ENCODE measurements at regions not wholly inside any gene's neighbourhood (a gene's known extent, or its start where the extent isn't known, plus 50 kb on each side); places are given as distances from the start of the nearest gene placed in this dataset.

- no peak overlapping the region for H3K4me3 ChIP-seq
- H3K4me1 ChIP-seq = no peaks in the 10 kb centered on the region
- TF ChIP-seq CTCF (IDR thresholded peaks at IDR 0.05) = no peak
- TF ChIP-seq POLR2A (IDR thresholded peaks at IDR 0.05) = no peak
- no peak for TF ChIP-seq POLR2AphosphoS5 (IDR thresholded peaks at IDR 0.05)
- TF ChIP-seq EP300 (IDR thresholded peaks at IDR 0.05) = no peak
- no peak overlapping the region for H3K27ac ChIP-seq
- ATAC-seq (ENCODE audit: low FRiP score in 2 of 2) (no peak), DNase-seq (no peak)
- WGBS, 2 donors = 77 to 91% methylated on average over 5 of the region's 5 CpGs
- H3K36me3 ChIP-seq = no peaks in the 10 kb centered on the region
- H3K27me3 ChIP-seq = no peaks in the 10 kb centered on the region
- H3K9me3 ChIP-seq = no peaks in the 10 kb centered on the region
Observed at GRCh38 chr13:79874396-79875360, 393.7 kb downstream of the NDFIP2 start.

GRCh38 chr13:79871594-79871993 is 390.6 kb downstream of the NDFIP2 start:
- H3K36me3 ChIP-seq = no peaks in the 10 kb centered on the region
- no peak for DNase-seq
- ATAC-seq (ENCODE audit: low FRiP score in 2 of 2) = no peak
- H3K27ac ChIP-seq = no peak overlapping the region
- TF ChIP-seq POLR2A (IDR thresholded peaks at IDR 0.05) = no peak
- TF ChIP-seq POLR2AphosphoS5 (IDR thresholded peaks at IDR 0.05) = no peak
- no peak for TF ChIP-seq EP300 (IDR thresholded peaks at IDR 0.05)
- no peak for TF ChIP-seq CTCF (IDR thresholded peaks at IDR 0.05)
- no peak overlapping the region for H3K4me3 ChIP-seq
- H3K4me1 ChIP-seq = no peaks in the 10 kb centered on the region
- H3K9me3 ChIP-seq = no peaks in the 10 kb centered on the region
- H3K27me3 ChIP-seq = no peaks in the 10 kb centered on the region

GRCh38 chr13:79870766-79871165 is 389.8 kb downstream of the NDFIP2 start:
- H3K4me1 ChIP-seq = no peaks in the 10 kb centered on the region
- no peaks in the 10 kb centered on the region for H3K27me3 ChIP-seq
- H3K9me3 ChIP-seq = no peaks in the 10 kb centered on the region
- TF ChIP-seq POLR2A (IDR thresholded peaks at IDR 0.05) = no peak
- no peak for TF ChIP-seq POLR2AphosphoS5 (IDR thresholded peaks at IDR 0.05)
- no peak for TF ChIP-seq EP300 (IDR thresholded peaks at IDR 0.05)
- no peak for TF ChIP-seq CTCF (IDR thresholded peaks at IDR 0.05)
- no peak for DNase-seq
- no peak overlapping the region for H3K4me3 ChIP-seq
- no peak for ATAC-seq (ENCODE audit: low FRiP score in 2 of 2)
- WGBS, 2 donors = 91 to 94% methylated on average over 2 of the region's 2 CpGs
- no peaks in the 10 kb centered on the region for H3K36me3 ChIP-seq
- H3K27ac ChIP-seq = no peak overlapping the region

- Histone ChIP-seq H3K4me3 (no peak overlapping the region), H3K27me3 (no peaks in the 10 kb centered on the region), H3K9me3 (no peaks in the 10 kb centered on the region), H3K4me1 (no peaks in the 10 kb centered on the region), H3K36me3 (no peaks in the 10 kb centered on the region), H3K27ac (no peak overlapping the region)
- DNase-seq (no peak), ATAC-seq (ENCODE audit: low FRiP score in 2 of 2) (no peak)
- TF ChIP-seq POLR2AphosphoS5 (IDR thresholded peaks at IDR 0.05) = no peak
- TF ChIP-seq CTCF (IDR thresholded peaks at IDR 0.05) = no peak
- no peak for TF ChIP-seq EP300 (IDR thresholded peaks at IDR 0.05)
Observed at GRCh38 chr13:79870123-79870522, 389.2 kb downstream of the NDFIP2 start.

GRCh38 chr13:79869326-79869725 is 388.4 kb downstream of the NDFIP2 start:
- Histone ChIP-seq H3K4me3 (no peak overlapping the region), H3K9me3 (no peaks in the 10 kb centered on the region), H3K36me3 (no peaks in the 10 kb centered on the region), H3K27me3 (no peaks in the 10 kb centered on the region), H3K27ac (no peak overlapping the region), H3K4me1 (no peaks in the 10 kb centered on the region)
- no peak for DNase-seq
- no peak for ATAC-seq (ENCODE audit: low FRiP score in 2 of 2)
- whole genome bisulfite sequencing, 2 donors = 45 to 56% methylated on average over 2 of the region's 2 CpGs
- TF ChIP-seq CTCF (IDR thresholded peaks at IDR 0.05) (no peak), POLR2AphosphoS5 (IDR thresholded peaks at IDR 0.05) (no peak), EP300 (IDR thresholded peaks at IDR 0.05) (no peak), POLR2A (IDR thresholded peaks at IDR 0.05) (no peak)
